Kidney (tissue), 13 donors: ENCODE measurements at regions not wholly inside any gene's neighbourhood (a gene's known extent, or its start where the extent isn't known, plus 50 kb on each side); places are given as distances from the start of the nearest gene placed in this dataset.

Experiments used
- DNase-seq, 5 donors: peaks; one replicate each; pipeline ENCODE4 v3.0.0-alpha.2; 2013 to 2020
- FAIRE-seq: peaks from 2 replicates; lab custom pipeline; 2012; peaks lifted over from hg19 to GRCh38; lab: Jason Lieb, UNC
- H3K27ac ChIP-seq, 2 donors: one replicate each; pipeline ENCODE4 v1.7.0; 2013; ENCODE audit warnings: low read depth in 2 of 2, low read length in 2 of 2, inconsistent platforms in 1 of 2
- H3K27me3 ChIP-seq: one replicate; pipeline ENCODE4 v1.7.1; 2013; ENCODE audit warnings: low read length, inconsistent platforms; ENCODE audit not compliant: control insufficient read depth, insufficient read depth
- H3K36me3 ChIP-seq, 3 donors: one replicate each; pipeline versions ENCODE4 v1.7.0 to v1.7.1; 2013; ENCODE audit warnings: low read length in 3 of 3, control low read depth in 1 of 3, inconsistent platforms in 1 of 3; ENCODE audit not compliant: insufficient read depth in 3 of 3, control insufficient read depth in 2 of 3
- H3K4me1 ChIP-seq, 3 donors: one replicate each; pipeline versions ENCODE4 v1.7.0 to v1.7.1; 2013; ENCODE audit warnings: low read length in 3 of 3, inconsistent platforms in 1 of 3, low read depth in 1 of 3; ENCODE audit not compliant: control insufficient read depth in 2 of 3, insufficient read depth in 2 of 3
- H3K4me3 ChIP-seq, 3 donors: one replicate each; pipeline versions ENCODE4 v1.7.0 to v1.8.1; 2013; ENCODE audit warnings: low read length in 3 of 3, control low read depth in 1 of 3, inconsistent platforms in 1 of 3
- H3K9ac ChIP-seq, 3 donors: one replicate each; pipeline versions ENCODE4 v1.7.0 to v1.7.1; 2013; ENCODE audit warnings: low read length in 3 of 3, control low read depth in 1 of 3, inconsistent platforms in 1 of 3
- H3K9me3 ChIP-seq, 3 donors: one replicate each; pipeline versions ENCODE4 v1.7.0 to v1.7.1; 2013; ENCODE audit warnings: low read length in 3 of 3, control low read depth in 1 of 3, inconsistent platforms in 1 of 3; ENCODE audit not compliant: control insufficient read depth in 2 of 3, insufficient read depth in 1 of 3
- intact Hi-C: fragments of 100-400 bp; cut with DNase I; formaldehyde crosslinking; loops from one replicate; pipeline ENCODE4 v1.11.1; 2022
- TF ChIP-seq, protein P1 (sequence below): IDR thresholded peaks from 3 replicates; pipeline ENCODE4 v1.5.1; 2012; ENCODE audit warnings: mild to moderate bottlenecking, moderate library complexity, borderline replicate concordance; ENCODE audit not compliant: insufficient read depth; ENCODE audit errors: extremely low read depth
- donor health status: control.
- donor health status: control.
- donor health status: control.
- donor health status: control.
- donor health status: control.
- donor health status: DM: yes; HTN: yes; CAD: no.
- donor health status: Normal renal cell carcinoma (clear cell type).

DNA sequence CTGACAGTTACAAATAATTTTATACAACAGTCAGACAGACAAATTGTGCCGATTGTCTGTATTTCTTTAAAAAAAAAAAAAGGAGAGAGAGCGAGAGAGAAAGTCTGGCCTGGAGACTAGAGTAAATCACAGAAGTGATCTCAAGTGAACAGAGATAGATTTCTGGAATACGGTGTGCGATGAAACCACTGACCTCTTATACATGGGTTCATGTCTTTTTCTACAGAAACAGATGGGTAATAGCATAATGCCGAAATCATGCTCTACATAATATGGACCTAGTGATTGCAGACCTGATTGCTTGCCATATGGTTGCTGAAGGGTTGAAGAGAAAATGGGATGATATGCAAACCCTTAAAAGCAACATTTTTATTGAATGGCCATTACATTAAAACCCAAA, 403.3 kb upstream of the FANCL start:
- Histone ChIP-seq H3K4me1 (no peaks in the 10 kb centered on the region), H3K4me3 (no peak overlapping the region), H3K36me3 (no peaks in the 10 kb centered on the region), H3K9me3 (no peaks in the 10 kb centered on the region), H3K27me3 (no peaks in the 10 kb centered on the region), H3K27ac (no peak overlapping the region), H3K9ac (no peak overlapping the region)
- TF ChIP-seq, protein P1, sequence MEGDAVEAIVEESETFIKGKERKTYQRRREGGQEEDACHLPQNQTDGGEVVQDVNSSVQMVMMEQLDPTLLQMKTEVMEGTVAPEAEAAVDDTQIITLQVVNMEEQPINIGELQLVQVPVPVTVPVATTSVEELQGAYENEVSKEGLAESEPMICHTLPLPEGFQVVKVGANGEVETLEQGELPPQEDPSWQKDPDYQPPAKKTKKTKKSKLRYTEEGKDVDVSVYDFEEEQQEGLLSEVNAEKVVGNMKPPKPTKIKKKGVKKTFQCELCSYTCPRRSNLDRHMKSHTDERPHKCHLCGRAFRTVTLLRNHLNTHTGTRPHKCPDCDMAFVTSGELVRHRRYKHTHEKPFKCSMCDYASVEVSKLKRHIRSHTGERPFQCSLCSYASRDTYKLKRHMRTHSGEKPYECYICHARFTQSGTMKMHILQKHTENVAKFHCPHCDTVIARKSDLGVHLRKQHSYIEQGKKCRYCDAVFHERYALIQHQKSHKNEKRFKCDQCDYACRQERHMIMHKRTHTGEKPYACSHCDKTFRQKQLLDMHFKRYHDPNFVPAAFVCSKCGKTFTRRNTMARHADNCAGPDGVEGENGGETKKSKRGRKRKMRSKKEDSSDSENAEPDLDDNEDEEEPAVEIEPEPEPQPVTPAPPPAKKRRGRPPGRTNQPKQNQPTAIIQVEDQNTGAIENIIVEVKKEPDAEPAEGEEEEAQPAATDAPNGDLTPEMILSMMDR: no peak
- no peak for FAIRE-seq
- no peak for DNase-seq
- intact Hi-C loops: no loop called here

DNA sequence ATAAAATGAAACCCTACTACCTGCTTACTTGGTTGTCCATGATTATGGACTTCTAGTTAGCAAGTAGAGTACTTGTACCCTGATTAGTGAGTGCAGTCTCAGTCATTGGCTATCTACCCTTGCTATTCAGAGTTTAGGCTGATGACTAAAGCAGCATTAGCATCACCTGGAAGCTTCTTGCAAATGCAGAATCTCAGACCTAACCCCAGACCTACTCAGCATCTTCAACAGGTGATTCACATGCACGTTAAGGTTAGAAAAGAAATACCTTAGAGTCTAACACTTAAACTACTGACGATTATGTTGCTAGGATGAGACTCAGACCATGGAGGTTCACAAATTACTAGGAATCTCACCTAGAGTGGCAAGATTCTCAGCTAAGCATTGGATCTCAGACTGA, 399.9 kb upstream of the FANCL start:
- DNase-seq (no peak), FAIRE-seq (no peak)
- intact Hi-C loops: no loop called here
- H3K4me3 ChIP-seq: no peak overlapping the region
- TF ChIP-seq, protein P1: no peak
- H3K27me3 ChIP-seq: no peaks in the 10 kb centered on the region
- H3K36me3 ChIP-seq: no peaks in the 10 kb centered on the region
- H3K4me1 ChIP-seq: no peaks in the 10 kb centered on the region
- H3K27ac ChIP-seq: no peak overlapping the region
- no peaks in the 10 kb centered on the region for H3K9me3 ChIP-seq
- no peak overlapping the region for H3K9ac ChIP-seq

DNA sequence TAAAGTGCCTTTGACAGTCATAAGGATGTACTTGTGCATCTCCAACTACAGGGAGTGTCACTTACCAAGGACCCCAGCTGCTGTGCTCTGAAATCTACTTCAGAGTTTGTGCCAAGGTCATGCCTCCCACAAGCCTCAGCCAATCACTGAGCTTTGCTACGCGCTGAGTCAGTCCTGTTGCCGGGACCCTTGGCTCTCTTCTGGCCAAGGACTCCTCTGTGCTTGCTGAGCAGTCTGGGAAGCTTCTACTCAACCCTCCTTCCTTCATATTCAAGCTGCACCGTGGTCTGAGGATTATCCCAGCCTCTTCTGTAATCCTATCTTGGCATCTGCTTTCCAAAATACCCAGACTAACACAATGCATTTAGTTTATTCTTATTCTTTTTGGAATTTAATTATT, 398.9 kb upstream of the FANCL start:
- DNase-seq (no peak), FAIRE-seq (no peak)
- intact Hi-C loops: no loop called here
- Histone ChIP-seq H3K36me3 (no peaks in the 10 kb centered on the region), H3K9me3 (no peaks in the 10 kb centered on the region), H3K27ac (no peak overlapping the region), H3K9ac (no peak overlapping the region), H3K27me3 (no peaks in the 10 kb centered on the region), H3K4me3 (no peak overlapping the region), H3K4me1 (no peaks in the 10 kb centered on the region)
- TF ChIP-seq, protein P1: no peak

DNA sequence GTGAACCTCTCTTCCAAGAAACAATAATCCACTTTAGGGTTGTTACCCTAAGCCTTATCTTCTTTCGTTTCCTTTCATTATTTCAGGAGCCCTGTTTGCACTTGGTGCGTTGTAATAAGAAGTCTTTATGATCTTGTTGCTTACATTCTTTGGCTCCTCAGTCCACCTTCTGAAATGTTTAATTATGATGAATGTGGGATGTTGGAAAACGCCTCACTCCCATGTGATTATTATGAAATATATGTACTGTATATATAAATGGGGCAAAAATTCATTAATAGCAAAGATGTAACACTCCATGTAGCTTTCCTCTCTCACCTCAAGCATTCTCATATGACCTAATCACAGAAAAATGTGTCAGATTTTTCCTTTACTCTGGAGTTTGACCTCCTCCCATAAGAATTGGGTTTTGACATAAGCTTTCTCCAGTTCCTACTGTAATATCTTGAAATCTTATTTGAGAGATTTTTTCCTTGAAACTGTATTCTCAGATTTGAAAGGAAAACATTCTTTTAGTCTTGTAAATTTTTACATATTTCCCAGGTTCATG, 397.2 kb upstream of the FANCL start:
- TF ChIP-seq, protein P1: no peak
- Histone ChIP-seq H3K9me3 (no peaks in the 10 kb centered on the region), H3K4me3 (no peak overlapping the region), H3K4me1 (no peaks in the 10 kb centered on the region), H3K9ac (no peak overlapping the region), H3K36me3 (no peaks in the 10 kb centered on the region), H3K27me3 (no peaks in the 10 kb centered on the region), H3K27ac (no peak overlapping the region)
- FAIRE-seq (no peak), DNase-seq (no peak)
- intact Hi-C loops: no loop called here
